Esophagus squamous epithelium (tissue), 4 donors: ENCODE measurements at regions not wholly inside any gene's neighbourhood (a gene's known extent, or its start where the extent isn't known, plus 50 kb on each side); places are given as distances from the start of the nearest gene placed in this dataset.

Experiments used
- POLR2A ChIP-seq, 4 donors: fragments of 450-650 bp; IDR thresholded peaks; one replicate each; pipeline ENCODE4 v1.6.1; 2017; ENCODE audit warnings: antibody characterized with exemption in 4 of 4, mild to moderate bottlenecking in 4 of 4, moderate library complexity in 3 of 4
- TF ChIP-seq, protein P1 (sequence below), 6 experiments: fragments of 450-650 bp in 4 of 6; fragments of 200-600 bp in 2 of 6; sonication (generic) in 2 of 6; IDR thresholded peaks; one replicate each; pipeline ENCODE4 v1.5.1; 2016 to 2019; ENCODE audit warnings: antibody characterized with exemption in 6 of 6, mild to moderate bottlenecking in 4 of 6, moderate library complexity in 4 of 6

DNA sequence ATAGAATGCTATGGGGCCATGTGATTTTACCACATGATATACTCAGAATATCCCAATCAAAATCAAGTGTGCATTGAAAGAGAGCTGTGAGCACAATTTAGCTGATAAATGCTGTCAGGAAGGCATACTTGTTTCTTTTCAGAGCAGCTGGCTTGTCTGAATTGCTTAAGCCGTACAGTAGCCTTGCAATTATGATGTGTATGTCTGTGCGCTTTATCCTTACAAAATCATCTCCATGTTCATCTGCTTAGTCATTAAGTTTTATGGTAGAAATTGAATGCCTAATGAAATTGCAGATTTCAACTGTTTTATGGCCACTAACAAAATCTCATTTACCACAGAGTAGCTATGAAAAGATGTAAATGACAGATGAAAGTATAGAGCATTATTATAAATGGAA, 346.0 kb upstream of the DLGAP1 start:
- TF ChIP-seq, protein P1, sequence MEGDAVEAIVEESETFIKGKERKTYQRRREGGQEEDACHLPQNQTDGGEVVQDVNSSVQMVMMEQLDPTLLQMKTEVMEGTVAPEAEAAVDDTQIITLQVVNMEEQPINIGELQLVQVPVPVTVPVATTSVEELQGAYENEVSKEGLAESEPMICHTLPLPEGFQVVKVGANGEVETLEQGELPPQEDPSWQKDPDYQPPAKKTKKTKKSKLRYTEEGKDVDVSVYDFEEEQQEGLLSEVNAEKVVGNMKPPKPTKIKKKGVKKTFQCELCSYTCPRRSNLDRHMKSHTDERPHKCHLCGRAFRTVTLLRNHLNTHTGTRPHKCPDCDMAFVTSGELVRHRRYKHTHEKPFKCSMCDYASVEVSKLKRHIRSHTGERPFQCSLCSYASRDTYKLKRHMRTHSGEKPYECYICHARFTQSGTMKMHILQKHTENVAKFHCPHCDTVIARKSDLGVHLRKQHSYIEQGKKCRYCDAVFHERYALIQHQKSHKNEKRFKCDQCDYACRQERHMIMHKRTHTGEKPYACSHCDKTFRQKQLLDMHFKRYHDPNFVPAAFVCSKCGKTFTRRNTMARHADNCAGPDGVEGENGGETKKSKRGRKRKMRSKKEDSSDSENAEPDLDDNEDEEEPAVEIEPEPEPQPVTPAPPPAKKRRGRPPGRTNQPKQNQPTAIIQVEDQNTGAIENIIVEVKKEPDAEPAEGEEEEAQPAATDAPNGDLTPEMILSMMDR (IDR thresholded peaks at IDR 0.05): no peak
- no peak for TF ChIP-seq POLR2A (IDR thresholded peaks at IDR 0.05)
